Liver (tissue), 8 donors: ENCODE measurements at regions not wholly inside any gene's neighbourhood (a gene's known extent, or its start where the extent isn't known, plus 50 kb on each side); places are given as distances from the start of the nearest gene placed in this dataset.

ENCODE experiments used
- DNase-seq: peaks from one replicate; pipeline ENCODE4 v3.0.0-alpha.2; 2017; ENCODE audit warnings: low spot score
- H3K27ac ChIP-seq, 2 donors: one replicate each; pipeline ENCODE4 v1.7.0; 2013; ENCODE audit warnings: inconsistent platforms in 2 of 2, low read length in 2 of 2, control low read depth in 1 of 2, low read depth in 1 of 2, mild to moderate bottlenecking in 1 of 2
- H3K27me3 ChIP-seq, 4 donors: one replicate each; pipeline versions ENCODE4 v1.6.1 to v1.7.0; 2013; ENCODE audit warnings: low read length in 3 of 4, inconsistent platforms in 1 of 4, mild to moderate bottlenecking in 1 of 4, moderate library complexity in 1 of 4; ENCODE audit not compliant: control insufficient read depth in 4 of 4, insufficient read depth in 4 of 4
- H3K36me3 ChIP-seq, 4 donors: one replicate each; pipeline versions ENCODE4 v1.6.1 to v1.7.0; 2013; ENCODE audit warnings: low read length in 3 of 4, mild to moderate bottlenecking in 3 of 4, low read depth in 1 of 4, moderate library complexity in 1 of 4; ENCODE audit not compliant: control insufficient read depth in 4 of 4, insufficient read depth in 3 of 4
- H3K4me1 ChIP-seq, 4 donors: one replicate each; pipeline versions ENCODE4 v1.6.1 to v1.7.0; 2013; ENCODE audit warnings: low read length in 3 of 4, mild to moderate bottlenecking in 3 of 4, moderate library complexity in 1 of 4; ENCODE audit not compliant: control insufficient read depth in 4 of 4, insufficient read depth in 4 of 4
- H3K4me3 ChIP-seq, 3 donors: one replicate each; pipeline versions ENCODE4 v1.6.1 to v1.7.0; 2013; ENCODE audit warnings: low read length in 3 of 3, control low read depth in 1 of 3, low read depth in 1 of 3, mild to moderate bottlenecking in 1 of 3
- H3K9ac ChIP-seq, 2 donors: one replicate each; pipeline ENCODE4 v1.7.0; 2013; ENCODE audit warnings: low read length in 2 of 2, mild to moderate bottlenecking in 2 of 2, moderate library complexity in 2 of 2, control low read depth in 1 of 2, low read depth in 1 of 2
- H3K9me3 ChIP-seq, 4 donors: one replicate each; pipeline versions ENCODE4 v1.6.1 to v1.7.0; 2013; ENCODE audit warnings: low read length in 3 of 4; ENCODE audit not compliant: control insufficient read depth in 4 of 4
- CTCF ChIP-seq: fragments of 150-350 bp; IDR thresholded peaks from 2 replicates; pipeline ENCODE4 v1.5.1; 2017; ENCODE audit warnings: improper control_type of control experiment, low read depth, low read length; ENCODE audit not compliant: missing input control
- EGR1 ChIP-seq, 2 donors: IDR thresholded peaks; 2 replicates each; pipeline ENCODE4 v1.6.1; 2016 to 2018; ENCODE audit warnings: antibody characterized with exemption in 2 of 2, low read depth in 2 of 2
- FOXA1 ChIP-seq: IDR thresholded peaks from 2 replicates; pipeline ENCODE4 v1.6.1; 2016; ENCODE audit warnings: antibody characterized with exemption
- FOXA2 ChIP-seq: IDR thresholded peaks from 2 replicates; pipeline ENCODE4 v1.6.1; 2016; ENCODE audit warnings: antibody characterized with exemption
- GABPA ChIP-seq, 2 donors: IDR thresholded peaks in 1 of 2; conservative IDR thresholded peaks in 1 of 2; 2 replicates each; pipeline ENCODE4 v1.6.1; 2016; ENCODE audit warnings: antibody characterized with exemption in 2 of 2, mild to moderate bottlenecking in 1 of 2, moderate library complexity in 1 of 2
- HNF4A ChIP-seq, 2 donors: conservative IDR thresholded peaks; 2 replicates each; pipeline ENCODE4 v1.6.1; 2016; ENCODE audit warnings: antibody characterized with exemption in 2 of 2, mild to moderate bottlenecking in 2 of 2
- HNF4G ChIP-seq: IDR thresholded peaks from 2 replicates; pipeline ENCODE4 v1.6.1; 2016; ENCODE audit warnings: antibody characterized with exemption
- JUND ChIP-seq, 2 donors: IDR thresholded peaks; 2 replicates each; pipeline ENCODE4 v1.6.1; 2016; ENCODE audit warnings: antibody characterized with exemption in 2 of 2
- MAX ChIP-seq: IDR thresholded peaks from 2 replicates; pipeline ENCODE4 v1.6.1; 2016; ENCODE audit warnings: antibody characterized with exemption
- NR2F2 ChIP-seq: IDR thresholded peaks from 2 replicates; pipeline ENCODE4 v1.6.1; 2016; ENCODE audit warnings: antibody characterized with exemption
- RAD21 ChIP-seq, 2 donors: IDR thresholded peaks; 2 replicates each; pipeline ENCODE4 v1.6.1; 2016; ENCODE audit warnings: antibody characterized with exemption in 2 of 2, mild to moderate bottlenecking in 2 of 2
- REST ChIP-seq: IDR thresholded peaks from 2 replicates; pipeline ENCODE4 v1.6.1; 2016; ENCODE audit warnings: antibody characterized with exemption, mild to moderate bottlenecking
- RXRA ChIP-seq, 2 donors: IDR thresholded peaks; 2 replicates each; pipeline ENCODE4 v1.6.1; 2017 to 2018; ENCODE audit warnings: antibody characterized with exemption in 2 of 2, mild to moderate bottlenecking in 1 of 2
- SP1 ChIP-seq: IDR thresholded peaks from 2 replicates; pipeline ENCODE4 v1.6.1; 2018; ENCODE audit warnings: antibody characterized with exemption, mild to moderate bottlenecking
- TAF1 ChIP-seq: conservative IDR thresholded peaks from 2 replicates; pipeline ENCODE4 v1.6.1; 2016; ENCODE audit warnings: antibody characterized with exemption, mild to moderate bottlenecking
- YY1 ChIP-seq: IDR thresholded peaks from 2 replicates; pipeline ENCODE4 v1.6.1; 2016; ENCODE audit warnings: antibody characterized with exemption, mild to moderate bottlenecking
- ZBTB33 ChIP-seq: IDR thresholded peaks from 2 replicates; pipeline ENCODE4 v1.6.1; 2016; ENCODE audit warnings: antibody characterized with exemption
- WGBS: extraction: QIAGEN DNeasy Blood & Tissue Kit; methylation state at CpG from one replicate; pipeline ENCODE4 v1.1.7; 2013; 5-methylcytosine and 5-hydroxymethylcytosine counted together
- TF ChIP-seq, protein P1 (sequence below): IDR thresholded peaks from 2 replicates; pipeline ENCODE4 v1.6.1; 2016; ENCODE audit warnings: antibody characterized with exemption
- donor health status: healthy.
- donor health status: healthy.
- donor health status: healthy.
- donor health status: healthy.
- donor health status: healthy.

DNA sequence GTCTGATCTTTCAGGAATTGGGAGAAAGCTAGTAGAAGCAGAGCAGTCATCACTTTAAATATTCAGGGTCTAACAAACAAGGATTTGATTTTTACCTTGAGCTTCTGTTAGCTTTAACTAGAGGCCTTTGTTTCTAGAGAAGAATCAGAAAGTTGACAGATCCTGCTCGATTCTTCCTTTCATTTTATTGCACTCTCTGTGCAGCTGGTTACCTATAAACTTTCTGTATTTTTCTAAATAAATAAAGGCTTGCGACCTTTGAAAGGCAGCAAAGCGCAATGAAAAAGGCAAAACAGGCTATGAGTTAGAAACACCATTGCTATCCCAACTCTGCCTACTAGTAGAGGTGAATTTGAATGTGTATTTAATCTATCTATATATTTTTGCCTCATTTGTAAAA is 101.4 kb upstream of the NPY2R start:
- Histone ChIP-seq H3K27me3 (no peaks in the 10 kb centered on the region), H3K9me3 (no peaks in the 10 kb centered on the region), H3K36me3 (no peaks in the 10 kb centered on the region), H3K27ac (peak overlapping the region; percentile 20 to 64), H3K9ac (no peak overlapping the region), H3K4me3 (peak overlapping the region in 2 of 3 donors; percentile 23 to 29), H3K4me1 (peaks cover 0 to 8% (median 4%) of the 10 kb centered on the region in 4 donors)
- 35% methylated on average over 3 of the region's 3 CpGs for WGBS
- no peak for DNase-seq
- TF ChIP-seq RXRA (IDR thresholded peaks at IDR 0.05) (no peak), NR2F2 (no peak), EGR1 (IDR thresholded peaks at IDR 0.05; ENCODE audit: low read depth in 2 of 2) (no peak), SP1 (peak; percentile 46), HNF4G (no peak), JUND (IDR thresholded peaks at IDR 0.05) (no peak), FOXA2 (peak; percentile 45), TAF1 (no peak), REST (no peak), CTCF (no peak), FOXA1 (no peak), YY1 (peak; percentile 66), GABPA (IDR thresholded peaks at IDR 0.05 in 1 of 2, conservative IDR thresholded peaks at IDR 0.05 in 1 of 2) (no peak), HNF4A (conservative IDR thresholded peaks at IDR 0.05) (peak; percentile 21 to 60), RAD21 (IDR thresholded peaks at IDR 0.05) (no peak), ZBTB33 (no peak), MAX (no peak)
- TF ChIP-seq, protein P1, sequence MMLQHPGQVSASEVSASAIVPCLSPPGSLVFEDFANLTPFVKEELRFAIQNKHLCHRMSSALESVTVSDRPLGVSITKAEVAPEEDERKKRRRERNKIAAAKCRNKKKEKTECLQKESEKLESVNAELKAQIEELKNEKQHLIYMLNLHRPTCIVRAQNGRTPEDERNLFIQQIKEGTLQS, result no peak

DNA sequence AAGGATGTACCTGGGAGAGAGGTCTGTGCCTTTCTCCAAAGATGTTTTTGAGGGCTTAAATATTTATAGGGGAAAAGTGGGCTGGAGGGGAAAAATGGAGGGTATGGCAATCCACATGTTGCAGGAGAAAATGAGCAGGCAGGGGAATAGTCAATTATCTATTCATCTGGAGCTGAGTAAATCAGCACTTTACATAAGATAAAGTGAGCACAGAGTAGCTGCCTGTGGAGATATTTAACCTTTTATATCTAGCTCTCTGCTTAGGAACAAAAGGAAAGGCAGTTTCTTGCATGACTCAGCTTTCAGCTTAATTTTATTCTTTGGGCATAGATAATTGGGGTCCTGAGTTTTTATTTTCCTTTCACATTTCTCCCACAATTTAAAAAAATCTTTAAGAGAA is 93.6 kb upstream of the NPY2R start:
- H3K4me3 ChIP-seq, result no peak overlapping the region

More for the DNA sequence above, 93.6 kb upstream of the NPY2R start:
- H3K27me3 ChIP-seq, result no peaks in the 10 kb centered on the region
- no peaks in the 10 kb centered on the region for H3K9me3 ChIP-seq
- DNase-seq, result no peak
- no peak for TF ChIP-seq CTCF
- no peak for TF ChIP-seq MAX
- TF ChIP-seq NR2F2, result no peak
- no peak overlapping the region for H3K9ac ChIP-seq
- H3K36me3 ChIP-seq, result no peaks in the 10 kb centered on the region
- H3K4me1 ChIP-seq, result no peaks in the 10 kb centered on the region
- H3K27ac ChIP-seq, result no peak overlapping the region
